GM12892 (cell line): ENCODE measurements at regions not wholly inside any gene's neighbourhood (a gene's known extent, or its start where the extent isn't known, plus 50 kb on each side); places are given as distances from the start of the nearest gene placed in this dataset.

Experiments
- POLR2A ChIP-seq: IDR thresholded peaks from 2 replicates; pipeline ENCODE4 v1.6.1; 2011; ENCODE audit warnings: low read depth, low read length, control low read depth
- POLR2AphosphoS5 ChIP-seq: IDR thresholded peaks from 2 replicates; pipeline ENCODE4 v1.6.1; 2011; ENCODE audit warnings: low read depth, low read length, control low read depth
- TAF1 ChIP-seq: IDR thresholded peaks from 2 replicates; pipeline ENCODE4 v1.6.1; 2011; ENCODE audit warnings: low read depth, mild to moderate bottlenecking, control low read depth, low read length, borderline replicate concordance

GRCh38 chr2:136376798-136377211 is 258.9 kb upstream of the CXCR4 start:
- TF ChIP-seq POLR2AphosphoS5 = no peak
- TF ChIP-seq POLR2A = no peak
- TF ChIP-seq TAF1 = no peak
